Testis (tissue), 2 donors: ENCODE measurements at regions not wholly inside any gene's neighbourhood (a gene's known extent, or its start where the extent isn't known, plus 50 kb on each side); places are given as distances from the start of the nearest gene placed in this dataset.

ENCODE experiments used
- DNase-seq: peaks from one replicate; pipeline ENCODE4 v3.0.0-alpha.2; 2019
- H3K27ac ChIP-seq, 2 donors: fragments of 200-600 bp; sonication (generic); one replicate each; pipeline ENCODE4 v1.5.1; 2019
- H3K27me3 ChIP-seq: fragments of 200-600 bp; sonication (generic); one replicate; pipeline ENCODE4 v1.5.1; 2019
- H3K36me3 ChIP-seq: fragments of 200-600 bp; sonication (generic); one replicate; pipeline ENCODE4 v1.5.1; 2017; ENCODE audit warnings: low read depth; ENCODE audit errors: missing control alignments
- H3K4me1 ChIP-seq: fragments of 200-600 bp; sonication (generic); one replicate; pipeline ENCODE4 v1.5.1; 2019
- H3K4me3 ChIP-seq, 2 donors: fragments of 200-600 bp; sonication (generic); one replicate each; pipeline ENCODE4 v1.5.1; 2017 to 2019
- H3K9me3 ChIP-seq: fragments of 200-600 bp; sonication (generic); one replicate; pipeline ENCODE4 v1.5.1; 2017
- POLR2A ChIP-seq: fragments of 450-650 bp; IDR thresholded peaks from one replicate; pipeline ENCODE4 v1.6.1; 2017; ENCODE audit warnings: antibody characterized with exemption, mild to moderate bottlenecking, moderate library complexity
- WGBS, 2 donors: methylation state at CpG; one replicate each; pipeline ENCODE4 v1.1.5; 2018; 5-methylcytosine and 5-hydroxymethylcytosine counted together
- intact Hi-C: fragments of 100-400 bp; cut with DNase I; formaldehyde crosslinking; loops from one replicate; pipeline ENCODE4 v1.15.1; 2023; ENCODE audit warnings: low total_unique reads
- TF ChIP-seq, protein P1 (sequence below), 3 experiments: fragments of 450-650 bp in 2 of 3; fragments of 200-600 bp in 1 of 3; sonication (generic) in 1 of 3; IDR thresholded peaks; one replicate each; pipeline ENCODE4 v1.5.1; 2016 to 2019; ENCODE audit warnings: antibody characterized with exemption in 3 of 3, mild to moderate bottlenecking in 2 of 3, moderate library complexity in 1 of 3

DNA sequence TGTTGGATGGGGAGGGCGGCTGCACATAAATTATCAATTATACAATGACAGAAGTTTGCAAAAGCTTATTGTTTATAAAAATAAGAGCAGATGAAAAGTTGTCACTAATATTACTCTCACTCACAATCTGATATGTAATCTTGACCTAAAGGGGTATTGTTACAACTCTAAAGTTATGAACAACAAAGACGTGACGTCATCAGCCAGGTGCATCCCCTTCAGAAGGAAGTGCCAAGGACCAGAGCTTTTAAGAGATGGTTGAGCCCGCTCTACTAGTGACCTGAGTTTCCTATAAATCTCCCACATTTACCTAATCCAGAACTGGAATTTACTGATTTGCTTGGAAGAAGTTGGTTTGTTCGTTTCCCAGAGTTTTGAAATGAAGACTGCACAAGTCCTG is 247.7 kb upstream of the MGMT start:
- WGBS, 2 donors, result 67 to 80% methylated on average over 5 of the region's 5 CpGs
- intact Hi-C loops, result no loop called here
- no peak for DNase-seq
- Histone ChIP-seq H3K4me3 (no peak overlapping the region), H3K36me3 (no peaks in the 10 kb centered on the region), H3K9me3 (no peaks in the 10 kb centered on the region), H3K27me3 (no peaks in the 10 kb centered on the region), H3K4me1 (no peaks in the 10 kb centered on the region), H3K27ac (no peak overlapping the region)
- TF ChIP-seq POLR2A, result no peak
- TF ChIP-seq, protein P1, sequence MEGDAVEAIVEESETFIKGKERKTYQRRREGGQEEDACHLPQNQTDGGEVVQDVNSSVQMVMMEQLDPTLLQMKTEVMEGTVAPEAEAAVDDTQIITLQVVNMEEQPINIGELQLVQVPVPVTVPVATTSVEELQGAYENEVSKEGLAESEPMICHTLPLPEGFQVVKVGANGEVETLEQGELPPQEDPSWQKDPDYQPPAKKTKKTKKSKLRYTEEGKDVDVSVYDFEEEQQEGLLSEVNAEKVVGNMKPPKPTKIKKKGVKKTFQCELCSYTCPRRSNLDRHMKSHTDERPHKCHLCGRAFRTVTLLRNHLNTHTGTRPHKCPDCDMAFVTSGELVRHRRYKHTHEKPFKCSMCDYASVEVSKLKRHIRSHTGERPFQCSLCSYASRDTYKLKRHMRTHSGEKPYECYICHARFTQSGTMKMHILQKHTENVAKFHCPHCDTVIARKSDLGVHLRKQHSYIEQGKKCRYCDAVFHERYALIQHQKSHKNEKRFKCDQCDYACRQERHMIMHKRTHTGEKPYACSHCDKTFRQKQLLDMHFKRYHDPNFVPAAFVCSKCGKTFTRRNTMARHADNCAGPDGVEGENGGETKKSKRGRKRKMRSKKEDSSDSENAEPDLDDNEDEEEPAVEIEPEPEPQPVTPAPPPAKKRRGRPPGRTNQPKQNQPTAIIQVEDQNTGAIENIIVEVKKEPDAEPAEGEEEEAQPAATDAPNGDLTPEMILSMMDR (IDR thresholded peaks at IDR 0.05), result no peak

GRCh38 chr10:129222436-129222835 is 244.6 kb upstream of the MGMT start:
- H3K27me3 ChIP-seq, result no peaks in the 10 kb centered on the region
- intact Hi-C loops, result no loop called here
- 74 to 90% methylated on average over 3 of the region's 3 CpGs for WGBS, 2 donors

GRCh38 chr10:129223363-129223762 is 243.7 kb upstream of the MGMT start:
- no peaks in the 10 kb centered on the region for H3K27me3 ChIP-seq
- no peaks in the 10 kb centered on the region for H3K9me3 ChIP-seq

More at GRCh38 chr10:129222436-129222835, 244.6 kb upstream of the MGMT start:
- TF ChIP-seq POLR2A, result no peak
- TF ChIP-seq, protein P1 (IDR thresholded peaks at IDR 0.05), result no peak
- no peak overlapping the region for H3K27ac ChIP-seq
- no peak overlapping the region for H3K4me3 ChIP-seq
- no peaks in the 10 kb centered on the region for H3K9me3 ChIP-seq
- no peaks in the 10 kb centered on the region for H3K4me1 ChIP-seq
- no peak for DNase-seq
- H3K36me3 ChIP-seq, result no peaks in the 10 kb centered on the region

GRCh38 chr10:129224065-129224464 is 243.0 kb upstream of the MGMT start:
- Histone ChIP-seq H3K36me3 (no peaks in the 10 kb centered on the region), H3K27ac (no peak overlapping the region), H3K4me1 (no peaks in the 10 kb centered on the region), H3K9me3 (no peaks in the 10 kb centered on the region), H3K4me3 (no peak overlapping the region), H3K27me3 (no peaks in the 10 kb centered on the region)
- intact Hi-C loops, result no loop called here
- TF ChIP-seq, protein P1 (IDR thresholded peaks at IDR 0.05), result no peak
- no peak for TF ChIP-seq POLR2A
- DNase-seq, result no peak
- WGBS, 2 donors, result 90 to 92% methylated on average over 4 of the region's 4 CpGs

More at GRCh38 chr10:129223363-129223762, 243.7 kb upstream of the MGMT start:
- Histone ChIP-seq H3K27ac (no peak overlapping the region), H3K4me3 (no peak overlapping the region), H3K36me3 (no peaks in the 10 kb centered on the region), H3K4me1 (no peaks in the 10 kb centered on the region)
- 83 to 90% methylated on average over 6 of the region's 6 CpGs for WGBS, 2 donors
- TF ChIP-seq, protein P1 (IDR thresholded peaks at IDR 0.05), result no peak
- no peak for DNase-seq
- intact Hi-C loops, result no loop called here

DNA sequence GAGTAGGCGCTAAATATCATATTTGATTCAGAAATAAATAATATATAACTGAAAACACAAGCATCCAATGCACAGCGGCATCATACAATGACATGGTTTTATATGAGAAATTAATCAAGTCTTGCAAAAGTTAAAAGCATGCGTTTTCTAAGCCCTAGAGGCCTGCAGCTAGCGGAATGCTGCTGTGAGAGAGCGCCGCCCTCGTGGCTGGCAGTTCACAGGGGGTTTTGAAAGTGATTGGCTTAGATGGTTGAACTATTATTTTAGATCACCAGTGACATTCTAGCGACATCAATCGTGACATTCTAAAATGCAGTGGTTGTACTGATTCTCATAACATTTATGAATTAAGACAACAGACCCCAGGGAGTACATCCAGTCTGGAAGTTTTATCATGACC is 235.2 kb upstream of the MGMT start:
- H3K4me3 ChIP-seq, result no peak overlapping the region
- H3K4me1 ChIP-seq, result no peaks in the 10 kb centered on the region
- no peaks in the 10 kb centered on the region for H3K36me3 ChIP-seq
- intact Hi-C loops, result no loop called here
- H3K9me3 ChIP-seq, result no peaks in the 10 kb centered on the region
- H3K27ac ChIP-seq, result no peak overlapping the region
- H3K27me3 ChIP-seq, result no peaks in the 10 kb centered on the region
- TF ChIP-seq POLR2A, result no peak
- TF ChIP-seq, protein P1 (IDR thresholded peaks at IDR 0.05), result no peak
- 94 to 96% methylated on average over 9 of the region's 9 CpGs for WGBS, 2 donors
- no peak for DNase-seq
